Muscle of arm (tissue), 1 donor: ENCODE measurements at regions not wholly inside any gene's neighbourhood (a gene's known extent, or its start where the extent isn't known, plus 50 kb on each side); places are given as distances from the start of the nearest gene placed in this dataset.

ENCODE experiments used
- DNase-seq: peaks from one replicate; pipeline ENCODE4 v3.0.0-alpha.2; 2013

DNA sequence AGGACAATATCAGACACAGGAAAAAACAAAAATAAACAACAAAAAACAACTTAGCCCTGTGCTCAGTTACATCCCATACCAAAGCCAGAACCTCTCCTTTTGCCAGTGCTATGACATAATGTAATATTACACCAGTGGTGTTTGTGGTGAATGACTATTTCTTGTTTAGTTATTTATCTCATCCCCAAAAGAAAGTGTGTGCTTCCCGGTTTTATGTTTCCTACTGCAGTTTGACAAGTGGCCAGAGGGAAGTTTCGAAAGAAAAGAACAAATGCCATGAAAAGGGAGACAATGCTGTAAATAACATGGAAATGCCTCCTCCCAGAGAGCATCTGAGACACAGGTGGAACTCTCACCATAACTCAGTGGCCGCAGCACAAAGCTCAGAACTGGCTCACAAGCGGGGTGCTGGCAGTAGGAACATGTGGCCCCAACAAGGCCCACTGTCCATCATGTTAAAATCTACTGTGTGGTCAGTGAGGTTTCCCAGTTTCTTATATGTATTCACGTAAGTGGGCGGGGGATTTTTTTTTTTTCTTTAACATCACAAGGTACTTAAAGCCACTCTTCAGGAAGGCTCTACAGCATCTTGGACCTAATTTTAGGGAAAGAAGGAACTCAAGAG lies 158.2 kb downstream of the BARHL2 start:
- DNase-seq = no peak

DNA sequence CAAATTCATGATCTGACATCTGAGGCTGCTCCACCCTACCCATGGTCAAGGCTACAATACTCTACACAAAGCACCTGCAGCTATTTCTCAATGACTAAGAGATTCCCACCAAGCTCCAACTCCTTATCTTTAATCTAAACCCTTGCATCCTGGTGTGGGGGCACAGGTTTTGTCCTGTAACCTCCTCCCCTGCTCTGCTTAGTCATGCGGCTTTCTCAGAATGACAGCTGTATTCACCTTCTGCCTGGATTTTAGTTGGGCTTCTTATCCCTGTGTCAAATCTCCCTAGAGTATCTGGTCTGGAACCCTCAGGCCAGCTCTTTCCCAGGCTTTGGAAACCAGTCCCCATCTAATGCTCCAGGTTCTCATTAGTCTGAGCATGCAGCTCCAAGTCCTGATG lies 159.0 kb downstream of the BARHL2 start:
- no peak for DNase-seq

DNA sequence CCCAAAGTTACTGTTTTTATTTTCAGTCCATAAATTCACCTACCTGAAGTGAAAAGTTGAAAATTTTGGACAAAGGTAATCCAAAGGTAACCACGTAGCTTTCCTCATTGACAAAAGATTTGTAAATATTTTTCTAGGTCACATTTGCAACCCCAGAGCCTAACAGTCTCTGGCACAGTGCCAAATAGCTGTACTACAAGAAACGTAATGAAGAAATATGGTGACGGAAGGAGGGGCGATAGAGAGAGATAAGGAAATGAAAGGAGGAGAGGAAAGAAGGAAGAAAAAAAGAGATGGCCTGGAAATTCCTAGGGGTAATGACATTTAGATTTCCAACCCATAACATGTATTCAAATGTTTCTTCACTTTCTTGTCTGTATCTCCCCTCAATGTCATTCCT lies 159.4 kb downstream of the BARHL2 start:
- DNase-seq = no peak

DNA sequence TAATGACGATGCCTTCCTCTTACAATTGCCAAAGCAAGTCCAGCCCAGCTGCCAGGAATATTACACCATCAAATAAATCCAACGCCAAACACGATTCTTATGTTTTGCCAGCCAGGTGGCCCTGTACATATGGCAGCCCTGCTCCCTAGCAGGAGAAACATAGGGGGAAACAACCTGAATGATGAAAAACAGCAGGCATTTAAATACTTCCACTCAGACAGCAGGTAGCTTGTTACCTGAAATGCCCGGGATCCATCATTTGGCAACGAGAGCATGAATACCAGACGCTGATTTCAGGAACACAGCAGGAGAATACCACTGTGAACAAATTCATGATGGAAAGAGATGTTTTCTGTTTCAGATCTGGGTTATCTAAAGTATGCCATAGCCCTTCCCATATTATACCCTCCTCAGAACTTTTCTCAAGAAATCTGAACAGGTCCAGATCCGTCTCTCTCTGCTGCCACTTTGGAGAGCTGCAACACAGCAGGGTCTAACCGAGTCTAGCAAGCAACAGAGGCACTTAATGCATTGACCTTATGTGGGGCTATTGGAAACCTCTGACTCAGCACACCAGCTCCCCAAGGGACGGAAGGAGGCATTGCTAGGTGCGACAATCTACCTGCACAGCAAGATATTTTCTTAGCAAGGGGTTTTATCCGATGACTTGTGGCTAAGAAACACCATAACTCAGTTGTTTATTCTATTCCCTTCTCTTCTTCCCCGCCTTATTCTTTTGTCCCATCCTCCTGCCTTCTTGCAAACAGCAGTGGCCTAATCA lies 166.3 kb downstream of the BARHL2 start:
- no peak for DNase-seq

DNA sequence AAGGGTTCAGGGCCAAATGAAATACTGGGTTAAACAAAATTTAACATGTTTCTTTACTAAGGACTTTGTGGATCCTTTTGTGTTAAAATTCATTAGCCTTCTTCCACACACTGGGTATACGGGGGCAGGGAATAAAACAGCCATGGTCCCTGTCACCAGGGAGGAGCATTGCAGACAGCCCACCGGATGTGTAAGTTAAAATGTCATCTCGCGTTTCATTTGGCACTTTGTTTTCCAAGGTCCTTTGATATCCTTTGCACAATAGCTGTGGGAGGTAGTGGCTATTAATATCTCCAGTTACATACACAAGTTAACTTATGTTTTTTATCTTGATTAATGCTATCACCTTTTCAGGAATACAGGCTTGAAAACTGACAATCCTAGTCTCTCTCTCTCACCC lies 172.7 kb downstream of the BARHL2 start:
- no peak for DNase-seq

DNA sequence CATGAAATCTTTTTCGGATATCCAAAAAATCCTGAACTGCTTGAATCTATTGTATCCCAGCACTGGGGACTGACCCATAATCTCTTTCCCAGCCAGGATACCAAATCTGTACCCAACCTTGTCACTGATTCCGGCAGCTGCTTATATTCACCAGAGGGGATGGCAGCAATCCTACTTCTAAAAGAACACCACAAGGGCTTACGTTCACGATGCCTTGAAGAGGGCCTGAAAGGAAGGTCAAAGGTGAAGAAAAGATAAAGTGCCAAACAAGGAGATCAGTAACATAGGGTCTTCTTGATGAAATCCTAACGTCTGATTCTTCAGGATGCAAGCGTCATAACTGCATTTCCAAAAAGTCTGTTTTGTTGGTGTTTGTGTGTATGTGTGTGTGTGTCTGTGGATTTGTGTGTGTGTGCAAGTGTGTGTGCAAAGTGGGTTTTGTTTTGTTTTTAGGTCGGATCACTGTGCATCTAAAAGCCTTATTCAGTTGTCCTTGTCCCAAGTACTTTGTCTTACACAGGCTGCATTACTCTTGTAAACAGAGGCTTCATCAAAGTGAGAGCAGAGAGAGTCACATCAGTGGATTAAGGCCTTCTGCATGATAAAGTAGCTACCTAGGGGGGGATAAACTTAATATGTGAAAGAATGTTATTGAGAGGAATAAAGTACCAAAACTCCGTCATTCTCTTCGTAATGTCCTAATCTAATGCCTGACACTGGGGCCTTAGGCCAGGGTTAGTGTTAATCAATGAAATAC lies 179.3 kb downstream of the BARHL2 start:
- no peak for DNase-seq

DNA sequence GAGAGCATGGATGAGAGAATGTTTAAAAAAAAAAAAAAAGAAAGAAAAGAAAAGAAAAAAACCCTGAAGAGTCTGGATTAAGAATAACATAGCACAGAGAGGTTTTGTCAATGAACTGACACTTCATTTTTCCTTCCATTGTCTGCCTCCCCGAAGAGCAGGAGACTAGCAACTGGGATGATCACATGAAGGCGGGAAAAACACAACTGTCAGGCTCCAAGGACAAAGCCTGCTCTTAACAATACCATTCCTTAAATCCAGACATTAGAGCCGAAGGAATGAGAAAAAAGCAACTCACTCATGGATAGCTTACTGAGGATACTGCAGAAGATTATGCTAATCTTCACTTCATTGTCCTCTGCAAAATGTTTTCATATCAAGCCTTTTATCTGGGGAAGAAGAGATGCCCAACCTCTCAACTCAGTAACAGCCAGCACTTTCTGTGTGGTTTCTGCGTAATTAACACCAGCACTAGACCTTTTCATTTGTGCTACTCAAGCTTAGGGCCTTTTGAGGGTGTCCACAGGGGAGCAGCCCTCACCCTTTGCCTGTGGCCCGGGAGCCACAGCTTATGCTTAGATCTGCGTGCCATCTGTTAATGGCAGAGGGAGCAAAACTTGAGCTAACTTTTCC lies 182.3 kb downstream of the BARHL2 start:
- no peak for DNase-seq

DNA sequence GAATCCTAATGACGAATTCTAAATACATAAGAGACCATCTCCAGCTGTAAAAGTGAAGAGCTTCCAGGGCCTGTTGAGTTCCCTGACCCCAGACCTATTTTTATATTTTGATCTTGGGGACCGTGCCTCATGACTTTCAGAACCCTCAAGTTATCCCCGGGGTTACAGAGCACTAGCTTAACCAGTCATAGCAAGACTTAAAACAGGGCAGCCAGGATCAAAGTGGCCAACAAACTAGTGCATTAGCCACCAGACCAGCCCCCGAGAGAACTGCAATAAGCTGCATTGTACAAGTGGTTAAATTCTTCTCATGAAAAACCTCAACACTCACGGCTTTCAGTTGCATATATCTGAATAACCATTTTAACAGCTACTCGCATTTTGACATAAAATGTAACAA lies 183.0 kb downstream of the BARHL2 start:
- no peak for DNase-seq

DNA sequence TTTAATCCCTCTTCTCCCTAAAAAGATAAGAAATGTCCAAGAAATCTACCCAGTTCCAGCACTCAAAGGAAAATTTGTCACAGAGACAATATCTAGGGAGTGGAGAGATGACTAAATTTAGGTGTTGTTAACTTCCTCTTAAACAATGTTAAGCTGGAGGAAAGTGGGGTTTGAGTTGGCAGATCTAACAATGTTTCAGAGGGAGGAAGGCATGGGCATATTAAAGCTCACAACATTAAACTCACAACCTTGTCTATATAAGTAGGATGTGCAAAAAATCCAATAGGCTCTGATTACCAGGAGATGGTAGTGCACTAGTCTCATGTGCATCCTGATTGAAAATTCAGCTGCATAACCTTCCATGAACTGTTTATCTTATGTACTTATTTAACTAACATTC lies 190.1 kb downstream of the BARHL2 start:
- no peak for DNase-seq

DNA sequence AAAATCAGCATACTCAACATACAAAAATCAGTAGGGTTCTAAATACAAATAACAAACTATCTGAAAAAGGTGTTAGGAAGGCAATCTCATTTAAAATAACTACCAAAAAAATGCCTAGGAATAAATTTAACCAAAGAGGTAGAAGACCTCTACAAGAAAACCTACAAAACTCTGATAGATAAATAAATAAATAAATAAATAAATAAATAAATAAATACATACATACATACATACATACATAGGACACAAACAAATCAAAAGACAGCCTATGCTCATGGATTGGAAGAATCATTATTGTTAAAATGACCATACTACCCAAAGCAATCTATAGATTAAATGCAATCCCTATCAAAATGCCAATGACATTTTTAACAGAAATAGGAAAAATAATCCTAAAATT lies 194.7 kb downstream of the BARHL2 start:
- DNase-seq = no peak

DNA sequence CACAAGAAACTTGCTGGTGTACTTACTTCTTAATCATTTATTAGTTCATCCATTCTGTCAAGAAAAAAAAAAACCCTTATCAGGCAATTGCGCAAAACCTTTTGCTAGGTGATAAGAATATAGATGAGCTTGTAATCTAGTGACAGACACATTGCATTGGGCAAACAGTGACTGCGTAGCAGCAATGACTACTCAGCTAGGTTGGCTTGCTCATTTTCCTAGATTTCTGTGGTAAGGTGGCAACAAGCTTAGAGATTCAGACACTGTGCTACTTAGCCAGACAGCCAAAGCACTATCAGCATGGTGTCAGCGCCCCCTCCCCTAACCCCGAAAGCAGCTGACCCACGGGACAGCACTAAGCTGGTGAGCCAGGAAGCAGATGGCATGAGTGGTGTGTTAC lies 203.1 kb downstream of the BARHL2 start:
- no peak for DNase-seq

DNA sequence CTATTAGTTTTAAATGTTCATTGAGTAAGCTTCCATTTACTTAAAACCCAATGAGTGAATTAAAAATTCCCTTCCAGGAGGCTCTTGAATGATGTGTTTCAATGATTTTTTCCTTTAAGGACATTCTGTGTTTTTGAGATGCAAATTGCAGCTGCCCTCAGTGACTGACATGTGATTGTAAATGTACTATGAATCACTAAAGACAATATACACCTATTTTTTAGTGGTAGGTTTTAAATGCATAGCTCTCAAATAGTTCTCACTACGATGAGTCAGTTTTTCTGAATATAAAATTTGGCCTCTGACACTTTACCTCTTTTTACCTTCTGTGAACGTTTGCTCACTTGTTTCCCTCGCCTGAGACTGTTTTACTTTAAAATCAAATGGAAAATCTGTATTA lies 204.7 kb downstream of the BARHL2 start:
- no peak for DNase-seq

DNA sequence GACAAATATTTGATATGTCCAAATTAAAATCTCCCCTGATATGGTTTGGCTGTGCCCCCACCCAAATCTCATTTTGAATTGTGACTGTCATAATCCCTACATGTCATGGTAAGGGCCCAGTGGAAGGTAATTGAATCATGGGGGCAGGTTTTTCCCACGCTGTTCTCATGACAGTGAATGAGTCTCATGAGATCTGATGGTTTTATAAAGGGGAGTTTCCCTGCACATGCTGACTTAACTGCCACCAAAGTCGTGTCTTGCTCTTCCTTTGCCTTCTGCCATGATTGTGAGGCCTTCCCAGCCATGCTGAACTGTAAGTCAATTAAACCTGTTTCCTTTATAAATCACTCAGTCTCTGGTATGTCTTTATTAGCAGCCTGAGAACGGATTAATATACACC lies 207.0 kb downstream of the BARHL2 start:
- no peak for DNase-seq

DNA sequence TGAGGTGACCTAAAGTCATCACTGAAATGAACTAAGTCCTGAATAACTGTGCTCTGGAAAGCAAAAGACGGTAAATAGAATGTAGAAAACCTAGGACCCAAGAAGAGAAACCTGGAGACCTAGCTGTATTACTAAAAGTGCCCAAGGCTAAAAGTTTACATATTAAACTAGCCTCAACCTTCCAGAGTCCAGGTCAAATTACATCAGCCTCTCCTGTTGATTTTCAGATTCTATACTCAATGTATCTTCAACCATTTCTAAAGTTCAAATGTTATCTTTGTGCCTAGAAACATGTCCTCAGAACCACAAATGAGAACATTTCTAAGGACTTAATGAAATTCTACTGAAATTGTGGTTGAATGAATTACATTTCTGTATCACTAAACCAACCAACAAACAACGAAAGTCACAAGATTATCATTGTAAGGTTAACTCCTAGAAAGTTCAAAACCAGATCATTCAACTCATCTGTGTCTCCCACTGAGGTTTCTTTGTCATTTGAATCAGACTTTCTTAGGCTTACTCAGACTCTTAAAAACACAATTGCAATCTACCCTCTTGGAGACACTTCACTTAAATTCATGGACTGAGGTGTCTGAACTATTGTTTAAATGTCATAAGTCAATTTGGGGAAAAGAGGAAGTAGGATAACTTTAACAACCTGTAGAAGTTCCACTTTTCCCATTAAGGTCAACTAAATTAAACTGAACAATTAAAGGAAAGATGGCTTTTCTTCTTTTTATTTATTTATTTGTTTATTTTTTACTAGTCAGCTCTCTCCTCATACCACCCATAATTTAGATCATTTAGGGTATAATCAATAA lies 207.7 kb downstream of the BARHL2 start:
- no peak for DNase-seq

DNA sequence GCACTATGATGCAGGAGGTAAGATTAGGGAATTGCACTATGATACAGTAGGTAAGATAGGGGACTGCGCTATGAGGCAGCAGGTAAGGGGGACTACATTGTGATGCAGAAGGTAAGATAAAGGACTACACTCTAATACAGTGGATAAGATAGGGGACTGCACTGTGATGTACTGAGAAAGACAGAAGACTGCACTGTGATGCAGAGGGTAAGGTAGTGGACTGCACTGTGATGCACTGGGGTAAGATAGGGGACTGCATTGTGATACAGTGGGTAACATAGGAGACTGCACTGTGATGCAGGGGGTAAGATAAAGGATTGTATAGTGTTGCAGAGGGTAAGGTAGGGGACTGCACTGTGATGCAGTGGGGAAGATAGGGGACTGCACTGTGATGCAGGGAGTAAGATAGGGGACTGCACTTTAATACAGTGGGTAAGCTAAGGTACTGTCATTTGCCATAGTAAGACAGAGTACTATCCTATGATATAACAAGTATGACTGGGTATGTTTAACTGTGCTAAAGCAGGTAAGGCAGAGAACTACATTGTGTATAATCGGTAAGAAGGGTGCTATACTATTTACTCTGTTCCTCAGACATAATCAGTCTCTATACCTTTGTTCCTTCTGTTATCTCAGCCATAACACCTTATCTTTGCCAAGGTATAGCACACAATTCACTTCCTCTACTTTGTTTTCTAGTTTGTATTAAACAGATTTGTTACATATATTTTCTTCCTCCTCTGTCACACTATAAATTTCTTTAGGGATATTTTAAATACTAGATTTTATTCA lies 208.5 kb downstream of the BARHL2 start:
- no peak for DNase-seq

DNA sequence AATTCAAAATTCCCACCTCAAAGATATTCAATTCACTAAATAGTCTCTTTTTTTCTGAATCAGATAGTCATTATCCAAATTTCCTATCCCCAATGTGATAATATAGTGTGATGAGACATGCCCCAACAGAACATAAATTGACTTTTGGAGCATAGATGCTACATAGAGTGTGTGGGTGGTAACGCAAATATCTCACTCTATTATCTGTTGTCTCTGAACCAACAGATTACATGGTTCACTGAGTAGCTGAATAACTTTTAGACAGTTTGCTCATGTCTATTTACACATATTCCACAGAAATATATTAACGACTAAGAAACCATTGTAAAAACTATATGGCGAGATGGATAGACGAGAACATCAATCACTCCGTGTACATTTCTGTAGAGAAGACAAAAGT lies 209.9 kb downstream of the BARHL2 start:
- DNase-seq = no peak

DNA sequence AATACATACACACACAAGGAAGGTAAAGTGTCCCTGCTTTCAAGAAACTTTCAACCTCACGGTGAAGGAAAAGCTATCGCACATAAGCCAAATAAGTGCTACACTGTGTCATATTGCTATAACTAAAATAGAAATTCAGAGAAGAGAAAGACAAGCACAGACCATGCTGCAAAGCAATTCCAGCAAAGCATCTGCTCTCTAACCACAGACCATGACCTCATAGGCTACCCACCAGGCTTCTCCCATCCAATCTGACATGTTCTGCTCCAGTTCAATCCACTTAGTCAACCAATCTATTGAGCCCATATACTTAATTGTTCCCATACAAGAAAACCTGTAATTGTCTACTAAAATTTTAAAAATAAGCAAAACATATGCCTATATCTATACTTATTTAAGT lies 211.3 kb downstream of the BARHL2 start:
- no peak for DNase-seq

DNA sequence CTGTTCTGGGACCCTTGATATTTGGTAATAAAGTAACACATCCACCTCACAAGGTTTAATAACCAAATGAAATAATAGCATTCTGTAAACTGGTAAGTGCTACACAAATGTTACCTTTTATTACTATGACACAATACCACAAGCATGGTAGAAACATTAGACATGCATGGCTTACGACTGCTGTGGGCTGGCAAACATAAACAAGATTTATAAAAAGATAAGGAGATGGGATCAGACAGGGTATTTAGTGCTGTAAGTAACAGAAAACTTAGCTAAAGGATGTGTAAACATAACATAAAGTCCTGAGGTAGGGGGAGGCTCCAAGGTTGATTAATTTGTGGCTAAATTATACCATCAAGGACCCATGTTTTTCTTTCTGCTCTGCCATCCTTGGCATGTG lies 212.6 kb downstream of the BARHL2 start:
- no peak for DNase-seq

DNA sequence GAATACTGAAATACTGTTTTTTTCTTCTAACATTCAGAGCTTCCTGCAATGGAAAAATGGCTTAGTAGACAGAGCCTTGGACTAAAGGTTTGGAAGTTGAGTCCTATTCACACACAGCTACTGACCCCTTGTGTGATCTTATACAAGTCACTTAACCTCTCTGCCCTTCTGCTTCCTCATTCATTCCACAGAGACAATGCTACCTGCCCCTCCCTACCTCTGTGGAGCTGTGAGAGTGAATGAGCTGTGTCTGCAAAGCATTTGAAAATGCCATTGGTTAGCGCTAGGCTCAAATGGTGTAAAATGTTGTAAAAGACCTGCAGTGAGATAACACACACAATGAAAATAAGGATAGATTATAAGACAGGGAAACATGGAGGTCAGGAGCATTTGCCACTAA lies 214.4 kb downstream of the BARHL2 start:
- no peak for DNase-seq

DNA sequence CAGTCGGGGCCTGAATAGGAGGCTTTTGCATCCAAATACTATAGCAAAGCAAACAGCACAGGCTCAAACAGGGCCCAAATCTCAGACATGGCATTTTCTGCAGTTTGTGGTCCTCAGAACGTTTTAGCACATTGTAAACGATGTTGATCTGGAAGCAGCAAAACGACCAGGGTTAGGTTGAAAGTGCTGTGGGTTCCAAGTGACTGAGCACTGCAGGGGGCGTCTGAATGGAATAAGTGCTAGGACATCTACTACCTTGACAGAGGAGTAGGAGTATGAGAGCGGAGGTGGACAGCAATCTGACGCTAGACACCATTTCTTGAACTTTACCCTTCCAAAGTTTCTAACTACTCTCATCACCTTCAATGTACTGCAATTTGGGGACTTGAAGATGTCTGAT lies 214.9 kb downstream of the BARHL2 start:
- DNase-seq = no peak

DNA sequence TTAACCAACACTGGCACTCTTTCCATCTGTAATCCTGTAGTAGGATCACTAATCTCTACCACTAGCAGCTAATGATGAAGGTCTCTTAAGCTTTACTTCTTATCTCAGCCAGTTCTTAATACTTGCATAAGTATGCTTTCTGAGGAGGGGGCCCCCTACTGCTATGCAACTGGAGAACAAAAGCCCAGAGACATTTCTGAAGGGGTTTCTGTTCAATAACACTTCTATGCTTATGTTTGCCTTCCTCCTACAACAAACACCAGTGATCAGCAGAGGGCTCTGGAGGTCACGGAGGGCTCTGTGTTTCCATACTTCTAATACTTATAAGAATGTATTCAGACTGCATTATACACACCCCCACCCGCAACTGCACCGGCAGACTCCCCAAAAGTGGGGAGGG lies 215.8 kb downstream of the BARHL2 start:
- no peak for DNase-seq
